Activated CD4-positive, alpha-beta T cell treated with anti-CD3 and anti-CD28 coated beads, Interleukin-2, amount 50 U/mL, for 16 hours (primary cell): ENCODE measurements at regions not wholly inside any gene's neighbourhood (a gene's known extent, or its start where the extent isn't known, plus 50 kb on each side); places are given as distances from the start of the nearest gene placed in this dataset.

Experiments used
- DNase-seq: peaks from one replicate; pipeline ENCODE4 v3.0.0-alpha.2; 2020

DNA sequence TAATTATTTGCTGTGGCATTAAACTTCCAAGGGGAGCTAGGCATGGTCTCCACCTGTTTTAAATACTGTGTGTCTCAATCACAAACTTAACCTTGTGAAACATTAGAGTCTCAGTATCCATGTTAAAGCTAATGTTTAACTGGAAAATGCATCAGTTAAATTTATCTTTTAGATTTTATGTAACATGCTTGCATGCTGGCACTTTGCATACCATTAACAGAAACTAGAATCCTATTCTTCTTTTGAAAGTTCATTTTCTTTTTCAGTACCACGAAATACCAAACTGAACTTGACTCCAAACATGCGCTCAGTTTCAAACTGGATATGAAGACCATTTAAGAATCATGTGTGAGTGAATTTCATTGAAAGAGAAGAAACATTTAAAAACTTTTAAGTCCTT lies 328.9 kb upstream of the SLC10A2 start:
- DNase-seq: no peak

DNA sequence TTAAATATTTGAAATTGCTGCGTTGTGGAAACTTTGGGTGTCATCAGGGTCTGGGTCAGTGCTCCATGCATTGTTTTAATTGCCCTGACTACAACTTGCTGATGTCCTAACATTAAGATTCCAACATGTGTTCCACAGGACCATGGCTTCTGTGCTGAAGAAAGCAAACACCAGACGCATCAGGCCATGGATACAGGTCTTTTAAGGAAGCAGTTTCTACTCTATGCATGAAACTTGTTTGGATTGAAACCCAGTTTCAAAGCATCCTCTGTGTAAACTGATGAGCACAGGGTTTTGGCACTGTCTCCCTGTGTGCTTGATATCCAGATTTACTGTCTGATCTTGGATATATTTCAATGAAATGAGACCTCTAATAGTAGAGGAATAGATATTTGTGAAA lies 328.4 kb upstream of the SLC10A2 start:
- no peak for DNase-seq

DNA sequence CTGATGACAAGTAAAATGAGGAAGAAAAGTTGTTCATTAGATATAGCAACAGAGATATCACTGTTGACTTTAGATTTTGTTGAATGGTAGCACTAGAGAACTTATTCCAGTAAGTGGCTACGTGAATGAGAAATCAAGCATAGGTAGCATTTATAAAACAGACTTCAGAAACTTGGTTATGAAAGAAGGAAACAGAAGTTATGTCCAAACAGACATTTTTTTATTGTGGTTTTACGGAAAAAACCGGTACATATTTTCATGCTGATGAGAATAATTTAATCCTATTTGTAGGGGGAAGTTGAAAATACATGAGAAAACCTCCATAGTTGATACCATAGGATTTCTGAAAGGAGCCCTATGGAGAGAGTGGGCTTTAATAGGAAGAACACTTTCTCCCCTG lies 325.7 kb upstream of the SLC10A2 start:
- no peak for DNase-seq

- no peak for DNase-seq
Measured at GRCh38 chr13:103388839-103389238, 322.6 kb upstream of the SLC10A2 start.

GRCh38 chr13:103386341-103386740 lies 320.1 kb upstream of the SLC10A2 start:
- no peak for DNase-seq

GRCh38 chr13:103373916-103374315 lies 307.7 kb upstream of the SLC10A2 start:
- DNase-seq: no peak

DNA sequence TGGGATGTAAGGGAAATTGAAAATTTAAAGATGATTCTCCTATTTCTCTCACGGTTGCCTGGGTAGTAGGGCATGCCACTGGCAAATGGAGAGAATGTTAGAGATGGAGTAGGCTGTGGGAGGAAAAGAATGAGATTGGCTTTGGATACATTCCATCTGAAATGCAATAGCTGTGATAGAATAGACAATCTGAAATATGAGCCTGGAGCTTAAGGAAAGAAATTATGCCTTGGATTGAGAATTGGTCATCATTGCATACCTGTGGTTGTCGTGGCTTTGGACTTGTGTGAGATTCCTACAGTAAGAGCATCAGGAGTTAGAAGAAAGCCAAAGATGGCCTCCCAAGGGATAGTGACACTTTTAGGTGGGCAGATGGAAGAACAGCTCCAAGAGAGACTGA lies 305.1 kb upstream of the SLC10A2 start:
- DNase-seq: no peak

DNA sequence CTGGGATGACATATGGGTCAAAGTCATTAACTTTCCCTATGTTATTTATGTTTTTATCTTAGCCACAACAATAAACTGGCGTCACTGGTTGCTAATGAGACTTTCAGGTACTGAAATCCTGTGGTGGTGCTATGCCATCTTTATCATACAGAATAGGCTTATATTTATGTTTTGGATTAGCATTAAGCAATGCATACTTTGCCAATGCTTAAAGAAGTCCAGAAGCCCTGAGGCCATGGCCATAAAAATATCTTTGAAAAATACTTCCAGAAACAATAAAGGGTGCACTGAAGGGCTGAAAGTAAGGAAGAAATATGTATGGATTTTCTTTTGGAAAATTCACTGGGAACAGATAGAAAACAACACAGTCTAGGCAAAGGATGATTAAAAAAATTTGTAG lies 304.6 kb upstream of the SLC10A2 start:
- DNase-seq: no peak

DNA sequence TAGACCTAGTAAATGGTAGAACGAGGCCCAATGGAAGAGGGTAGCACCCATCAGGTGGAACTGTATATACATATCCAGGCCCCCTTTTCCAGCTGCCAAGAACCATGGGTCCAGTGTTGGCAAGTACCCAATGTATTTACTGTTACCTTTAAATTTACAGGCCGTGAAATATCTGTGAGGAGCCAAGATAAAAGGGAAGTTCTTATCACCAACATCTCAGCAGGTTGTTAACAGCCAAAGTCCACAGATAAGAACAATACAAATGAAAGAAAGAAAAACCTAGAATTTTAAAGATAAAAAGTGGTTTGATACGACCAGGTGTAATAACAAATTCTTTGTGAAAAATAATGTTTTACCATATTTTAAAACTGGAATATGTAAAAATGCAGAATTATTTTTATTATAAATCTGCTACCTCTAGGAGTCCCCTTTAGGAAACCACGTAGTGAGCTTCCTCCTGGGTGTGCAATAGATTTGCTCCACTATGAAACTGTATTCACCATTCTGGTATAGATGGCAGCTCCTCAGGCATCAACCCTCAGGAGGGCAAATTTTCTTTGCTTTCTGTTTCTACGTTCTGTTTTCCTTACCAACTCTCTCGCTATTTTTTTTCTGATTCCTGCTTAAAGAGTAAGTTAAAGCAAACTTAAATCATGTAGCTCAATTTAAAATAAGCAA lies 292.2 kb upstream of the SLC10A2 start:
- no peak for DNase-seq

DNA sequence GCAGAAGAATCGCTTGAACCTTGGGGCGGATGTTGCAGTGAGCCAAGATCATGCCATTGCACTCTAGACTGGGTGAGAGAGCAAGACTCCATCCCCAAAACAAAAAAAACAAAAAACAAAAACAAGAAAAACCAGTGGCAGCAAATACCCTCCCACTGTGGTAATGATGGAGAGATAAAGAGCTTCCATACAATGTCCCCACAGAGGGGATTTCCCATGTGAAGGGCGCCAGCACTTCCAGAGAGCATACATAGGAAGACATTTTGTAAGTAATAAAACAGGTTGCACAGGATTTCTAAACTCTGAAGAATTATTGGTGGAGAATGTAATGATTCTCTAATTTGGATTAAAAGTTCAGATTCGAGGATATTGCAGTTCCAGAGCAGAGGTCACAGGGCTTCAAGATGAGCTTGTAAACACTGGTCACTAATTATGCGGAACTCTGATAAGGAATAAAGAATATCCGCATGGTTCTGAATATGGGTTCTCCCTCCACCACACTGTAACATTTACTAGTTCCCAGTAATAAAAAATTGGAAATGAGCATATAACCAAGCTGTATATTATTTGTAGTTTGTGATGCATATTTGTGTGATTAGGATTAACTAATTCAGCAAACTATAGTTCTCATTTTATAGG lies 290.1 kb upstream of the SLC10A2 start:
- DNase-seq: no peak

- no peak for DNase-seq
Measured at GRCh38 chr13:103354171-103354570, 288.0 kb upstream of the SLC10A2 start.

GRCh38 chr13:103351035-103351828 lies 285.0 kb upstream of the SLC10A2 start:
- no peak for DNase-seq

DNA sequence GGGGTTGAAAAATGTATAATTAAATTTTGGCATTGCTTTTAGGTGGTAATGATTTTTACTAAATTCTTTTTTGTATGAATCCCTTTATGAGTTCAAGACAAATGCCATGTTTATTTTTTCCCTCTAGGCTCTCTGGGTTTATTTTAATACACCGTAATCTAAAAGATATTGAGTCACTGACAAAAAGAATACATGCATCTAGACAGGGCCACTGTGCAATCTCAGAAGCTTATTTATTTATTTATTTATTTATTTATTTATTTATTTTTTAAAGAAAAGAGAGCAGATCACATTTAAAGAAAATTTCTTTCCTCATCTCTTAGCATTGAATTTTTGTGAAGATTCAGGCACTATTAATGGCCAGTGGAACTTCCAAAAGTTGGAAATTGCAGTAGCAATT lies 283.9 kb upstream of the SLC10A2 start:
- no peak for DNase-seq

GRCh38 chr13:103349211-103349980 lies 283.2 kb upstream of the SLC10A2 start:
- DNase-seq: no peak

- no peak for DNase-seq
Measured at GRCh38 chr13:103335241-103335640, 269.0 kb upstream of the SLC10A2 start.

GRCh38 chr13:103331924-103332323 lies 265.7 kb upstream of the SLC10A2 start:
- DNase-seq: no peak

DNA sequence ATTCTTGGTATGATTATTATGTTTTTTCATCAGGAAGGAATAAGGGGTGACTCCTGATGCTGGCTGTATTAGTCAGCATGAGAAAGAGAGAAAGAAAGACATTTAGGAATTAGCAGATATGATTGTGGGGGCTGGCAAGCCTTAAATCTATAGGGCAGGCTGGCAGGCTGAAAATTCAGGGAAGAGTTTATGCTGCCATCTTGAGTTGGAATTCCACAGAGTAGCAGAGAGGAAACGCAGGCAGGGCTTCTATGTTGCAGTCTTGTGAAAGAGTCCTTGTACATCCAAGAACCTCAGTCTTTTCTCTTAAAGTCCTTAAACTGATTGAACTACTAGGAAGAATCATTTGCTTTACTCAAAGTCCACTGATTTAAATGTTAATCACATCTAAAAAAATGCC lies 262.7 kb upstream of the SLC10A2 start:
- no peak for DNase-seq

DNA sequence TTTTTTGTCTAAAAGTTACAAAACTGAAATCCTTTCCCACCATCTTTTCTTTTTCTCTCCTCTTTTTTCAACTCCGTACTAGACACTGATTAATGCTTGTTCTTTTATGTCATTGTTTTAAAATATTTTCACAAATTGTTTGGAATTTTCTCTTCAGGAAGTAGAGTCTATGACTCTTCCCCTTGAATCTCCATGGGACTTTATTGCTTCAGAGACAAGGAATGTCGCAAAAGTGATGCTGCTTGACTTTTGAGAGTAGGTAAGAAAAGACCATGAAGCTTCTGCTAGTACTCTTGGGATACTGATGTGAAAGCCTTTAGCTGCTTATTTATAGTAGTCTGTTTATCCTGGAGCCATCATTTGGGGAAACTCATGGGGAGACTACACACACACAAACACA lies 260.1 kb upstream of the SLC10A2 start:
- no peak for DNase-seq

DNA sequence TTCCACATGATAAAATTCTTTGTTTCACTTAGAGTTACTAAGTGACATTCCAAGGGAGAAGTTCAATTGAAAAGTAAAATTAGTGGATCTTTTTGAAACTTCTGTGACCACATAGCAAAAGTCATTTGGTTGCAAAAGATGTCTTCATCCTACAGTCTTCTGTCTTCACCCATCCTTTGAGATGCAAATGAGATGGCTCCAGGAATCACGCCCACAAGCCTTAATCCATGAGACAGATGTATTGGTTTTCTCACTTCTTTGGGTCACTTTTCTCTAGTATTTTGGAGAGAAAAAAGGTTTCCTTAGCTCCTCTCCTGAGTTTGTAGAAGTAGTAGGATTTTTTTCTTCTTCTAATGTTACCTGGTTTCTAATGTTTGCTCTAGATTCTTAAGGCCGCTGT lies 259.5 kb upstream of the SLC10A2 start:
- no peak for DNase-seq

DNA sequence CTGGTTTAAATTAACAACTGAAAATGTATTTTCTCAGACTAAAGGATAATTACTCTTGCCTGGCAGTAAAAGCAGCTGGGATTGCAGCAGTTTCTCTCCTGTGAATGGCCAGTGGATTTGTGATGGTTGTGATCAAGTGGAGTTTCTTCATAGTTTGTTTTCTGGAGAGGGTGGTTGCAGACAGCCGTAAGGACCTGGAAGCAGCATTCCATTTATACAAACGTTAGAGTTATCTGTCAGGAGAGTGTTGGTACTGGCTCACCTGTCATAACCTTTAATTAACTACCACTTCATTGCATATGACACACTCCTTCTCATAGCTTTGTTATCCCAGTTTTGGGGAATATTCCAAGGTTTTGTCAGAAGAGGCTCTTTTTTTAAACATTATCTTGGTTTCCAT lies 258.4 kb upstream of the SLC10A2 start:
- no peak for DNase-seq

DNA sequence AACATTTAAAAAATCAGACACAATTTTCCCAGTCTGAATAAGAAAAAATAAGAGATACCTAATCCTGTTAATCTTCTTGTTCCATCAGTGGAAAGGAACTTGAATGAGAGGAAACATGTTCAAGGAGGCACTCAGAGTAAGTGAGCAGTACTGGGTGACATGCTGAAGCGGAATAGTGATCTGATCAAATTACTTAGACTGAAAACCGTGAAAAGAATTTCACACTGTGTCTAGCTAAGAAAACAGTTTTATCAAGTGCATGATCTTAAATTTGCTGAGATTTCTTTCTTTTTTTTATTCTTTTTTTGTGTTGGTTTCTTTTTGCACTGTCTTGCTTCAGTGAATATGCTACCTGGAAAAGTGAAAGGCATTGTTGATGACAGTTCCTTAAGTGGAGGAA lies 249.5 kb upstream of the SLC10A2 start:
- no peak for DNase-seq

GRCh38 chr13:103312467-103312866 lies 246.2 kb upstream of the SLC10A2 start:
- DNase-seq: no peak

DNA sequence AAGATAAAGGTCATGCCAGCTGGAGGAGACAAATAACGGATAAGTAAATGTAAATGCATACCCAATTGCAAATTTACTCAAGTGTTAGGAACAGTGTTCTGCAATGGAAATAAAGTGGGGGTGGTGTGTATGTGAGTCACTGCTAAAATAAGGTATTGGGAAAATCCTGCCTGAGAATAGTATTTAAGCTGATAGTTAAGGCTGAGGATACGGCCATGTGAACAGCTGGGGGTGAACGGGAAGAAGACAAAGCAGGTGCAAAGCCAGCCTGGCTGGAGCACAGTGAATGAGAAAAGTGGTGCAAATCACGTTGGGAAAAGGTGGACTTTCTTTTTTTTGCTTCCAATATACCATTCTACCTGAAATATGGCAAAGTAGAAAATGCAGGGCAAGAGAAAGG lies 242.4 kb upstream of the SLC10A2 start:
- DNase-seq: no peak
